OCI-LY7 (cell line): ENCODE measurements at regions not wholly inside any gene's neighbourhood (a gene's known extent, or its start where the extent isn't known, plus 50 kb on each side); places are given as distances from the start of the nearest gene placed in this dataset.

ENCODE experiments used
- BruUV-seq: library from RNA; stranded (reverse); fragments of 400-500 nt; replicated peaks from 2 replicates; lab custom pipeline; 2021; lab: Mats Ljungman, UMichigan
- CTCF ChIA-PET: fragments of 300-600 bp; sonication (Branson Sonifier 250); formaldehyde crosslinking; loops from one replicate; lab custom pipeline; 2022; ENCODE audit warnings: antibody characterized with exemption; ENCODE audit not compliant: unreplicated experiment; lab: Charles Lee
- POLR2A ChIA-PET: fragments of 300-600 bp; sonication (Branson Sonifier 250); formaldehyde crosslinking; loops from one replicate; lab custom pipeline; 2022; ENCODE audit warnings: antibody characterized with exemption; lab: Charles Lee
- DNase-seq: peaks from one replicate; pipeline ENCODE4 v3.0.0-alpha.2; 2015; ENCODE audit warnings: low spot score
- H2AFZ ChIP-seq: fragments of 200-600 bp; sonication (generic), shearing (Covaris generic); 2 replicates; pipeline ENCODE4 v1.6.1; 2014; ENCODE audit warnings: mild to moderate bottlenecking, antibody characterized with exemption, low read length, moderate library complexity
- H3K27ac ChIP-seq: fragments of 200-600 bp; sonication (generic); 2 replicates; pipeline ENCODE4 v1.5.1; 2014; ENCODE audit warnings: mixed run types, low read depth, mild to moderate bottlenecking, moderate library complexity, low read length, inconsistent platforms; ENCODE audit not compliant: poor library complexity, severe bottlenecking
- H3K36me3 ChIP-seq: fragments of 200-600 bp; sonication (generic); 2 replicates; pipeline ENCODE4 v1.6.1; 2014; ENCODE audit warnings: mild to moderate bottlenecking, antibody characterized with exemption, low read length, moderate library complexity, mixed read lengths; ENCODE audit not compliant: insufficient read depth
- H3K4me1 ChIP-seq: fragments of 200-600 bp; sonication (generic); 2 replicates; pipeline ENCODE4 v1.5.1; 2014; ENCODE audit warnings: mild to moderate bottlenecking, low read length; ENCODE audit not compliant: insufficient read depth, poor library complexity, severe bottlenecking
- H3K4me2 ChIP-seq: fragments of 200-600 bp; sonication (generic); 2 replicates; pipeline ENCODE4 v1.6.1; 2014; ENCODE audit warnings: mild to moderate bottlenecking, low read length
- H3K4me3 ChIP-seq: fragments of 200-600 bp; sonication (generic); 2 replicates; pipeline ENCODE4 v1.5.1; 2014; ENCODE audit warnings: mild to moderate bottlenecking, low read depth, low read length; ENCODE audit not compliant: poor library complexity, severe bottlenecking
- H3K79me2 ChIP-seq: fragments of 200-600 bp; sonication (generic); 2 replicates; pipeline ENCODE4 v1.6.1; 2016; ENCODE audit warnings: low read depth, mild to moderate bottlenecking, low read length, moderate library complexity, mixed read lengths; ENCODE audit not compliant: insufficient read depth
- H3K9me2 ChIP-seq: fragments of 200-600 bp; sonication (generic); 2 replicates; pipeline ENCODE4 v1.6.1; 2016; ENCODE audit warnings: mild to moderate bottlenecking, low read length, mixed read lengths; ENCODE audit not compliant: insufficient read depth
- H3K9me3 ChIP-seq: fragments of 200-600 bp; sonication (generic); 2 replicates; pipeline ENCODE4 v1.6.1; 2014; ENCODE audit warnings: mild to moderate bottlenecking, mixed run types, low read length, mixed read lengths
- H4K20me1 ChIP-seq: fragments of 200-600 bp; sonication (generic); 2 replicates; pipeline ENCODE4 v1.6.1; 2014; ENCODE audit warnings: mild to moderate bottlenecking, antibody characterized with exemption, low read length, moderate library complexity, mixed read lengths; ENCODE audit not compliant: insufficient read depth
- EZH2phosphoT487 ChIP-seq: fragments of 200-600 bp; sonication (generic); IDR thresholded peaks from 2 replicates; pipeline ENCODE4 v1.6.1; 2018; ENCODE audit warnings: low read depth, borderline replicate concordance, mild to moderate bottlenecking, mixed run types, antibody characterized with exemption, low read length, moderate library complexity, mixed read lengths
- intact Hi-C: fragments of 100-400 bp; cut with micrococcal nuclease; formaldehyde crosslinking; loops from one replicate; pipeline ENCODE4 v1.10.0; 2022; ENCODE audit not compliant: unreplicated experiment
- TF ChIP-seq, protein P1 (sequence below): fragments of 200-600 bp; sonication (generic); conservative IDR thresholded peaks from 2 replicates; pipeline ENCODE4 v1.5.1; 2014; ENCODE audit warnings: mild to moderate bottlenecking, antibody characterized with exemption, low read length, moderate library complexity, mixed read lengths

DNA sequence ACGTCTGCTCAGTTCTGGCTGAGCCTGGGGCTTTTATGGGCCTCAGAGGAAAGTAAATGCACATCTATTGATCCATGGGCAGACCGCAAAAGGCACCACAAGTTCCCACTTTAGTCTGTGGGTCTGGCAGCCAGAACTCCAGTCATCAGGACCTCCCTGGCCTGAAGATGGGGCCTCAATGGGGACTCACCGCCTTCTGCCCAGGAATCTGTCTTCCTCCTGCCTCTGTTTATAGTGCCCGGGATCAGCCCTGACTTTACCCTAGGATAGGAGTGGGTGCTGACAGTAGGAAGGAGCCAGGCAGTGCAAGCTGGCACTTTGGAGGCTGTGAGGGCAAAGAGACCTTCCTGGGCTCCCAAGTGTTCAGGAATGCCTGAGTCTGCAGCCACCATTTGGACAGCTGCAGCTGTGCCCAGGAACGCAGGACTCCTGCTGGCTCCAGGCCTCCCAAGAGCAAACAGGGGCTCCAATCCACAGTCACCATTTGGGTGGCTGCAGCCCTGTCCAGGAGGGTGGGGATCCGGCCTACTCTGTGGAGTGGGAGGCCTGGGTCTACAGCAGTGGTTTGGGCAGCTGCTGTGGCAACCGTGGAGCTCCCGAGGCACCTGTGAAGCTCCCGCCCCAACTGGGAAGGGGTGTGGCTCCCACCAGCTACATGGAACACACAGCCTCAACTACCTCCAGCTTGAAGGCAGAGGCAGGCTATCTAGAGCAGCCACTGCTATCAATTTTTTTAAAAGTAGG is 1440.9 kb upstream of the ADGRL3 start:
- no peaks in the 10 kb centered on the region for H3K9me3 ChIP-seq
- POLR2A ChIA-PET = no interaction called here
- no TSS peak for BruUV-seq

DNA sequence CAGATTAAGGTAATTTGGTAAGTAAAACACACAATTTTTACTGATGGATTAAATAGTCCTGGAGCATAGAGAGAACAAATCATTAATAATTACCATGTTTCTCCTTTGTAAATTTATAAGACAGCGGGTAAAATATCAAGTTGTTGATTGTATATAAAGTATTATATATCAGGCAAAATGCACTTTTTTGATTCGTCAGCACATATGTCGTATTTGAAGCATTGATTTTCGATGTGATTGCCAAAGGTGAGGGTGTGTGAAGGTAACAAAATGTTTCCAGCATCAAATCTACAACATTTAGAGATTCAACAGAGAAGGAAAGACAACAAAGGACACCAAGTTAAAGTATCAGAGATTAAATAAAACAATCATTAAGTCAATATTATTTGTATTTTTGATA is 1437.8 kb upstream of the ADGRL3 start:
- POLR2A ChIA-PET = no interaction called here
- no peak overlapping the region for H3K4me3 ChIP-seq
- H3K4me1 ChIP-seq = no peaks in the 10 kb centered on the region
- no peaks in the 10 kb centered on the region for H4K20me1 ChIP-seq
- no peak overlapping the region for H2AFZ ChIP-seq
- H3K9me2 ChIP-seq = no peaks in the 10 kb centered on the region
- H3K27ac ChIP-seq = no peak overlapping the region
- H3K36me3 ChIP-seq = no peaks in the 10 kb centered on the region
- no peak overlapping the region for H3K4me2 ChIP-seq
- no peaks in the 10 kb centered on the region for H3K9me3 ChIP-seq
- no peak for DNase-seq
- no peaks in the 10 kb centered on the region for H3K79me2 ChIP-seq
- no TSS peak for BruUV-seq
- TF ChIP-seq, protein P1, sequence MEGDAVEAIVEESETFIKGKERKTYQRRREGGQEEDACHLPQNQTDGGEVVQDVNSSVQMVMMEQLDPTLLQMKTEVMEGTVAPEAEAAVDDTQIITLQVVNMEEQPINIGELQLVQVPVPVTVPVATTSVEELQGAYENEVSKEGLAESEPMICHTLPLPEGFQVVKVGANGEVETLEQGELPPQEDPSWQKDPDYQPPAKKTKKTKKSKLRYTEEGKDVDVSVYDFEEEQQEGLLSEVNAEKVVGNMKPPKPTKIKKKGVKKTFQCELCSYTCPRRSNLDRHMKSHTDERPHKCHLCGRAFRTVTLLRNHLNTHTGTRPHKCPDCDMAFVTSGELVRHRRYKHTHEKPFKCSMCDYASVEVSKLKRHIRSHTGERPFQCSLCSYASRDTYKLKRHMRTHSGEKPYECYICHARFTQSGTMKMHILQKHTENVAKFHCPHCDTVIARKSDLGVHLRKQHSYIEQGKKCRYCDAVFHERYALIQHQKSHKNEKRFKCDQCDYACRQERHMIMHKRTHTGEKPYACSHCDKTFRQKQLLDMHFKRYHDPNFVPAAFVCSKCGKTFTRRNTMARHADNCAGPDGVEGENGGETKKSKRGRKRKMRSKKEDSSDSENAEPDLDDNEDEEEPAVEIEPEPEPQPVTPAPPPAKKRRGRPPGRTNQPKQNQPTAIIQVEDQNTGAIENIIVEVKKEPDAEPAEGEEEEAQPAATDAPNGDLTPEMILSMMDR = no peak
- TF ChIP-seq EZH2phosphoT487 = no peak
- intact Hi-C loops = no loop called here
- CTCF ChIA-PET = no interaction called here

More for the DNA sequence above, 1440.9 kb upstream of the ADGRL3 start:
- DNase-seq = no peak
- no peaks in the 10 kb centered on the region for H4K20me1 ChIP-seq
- H3K79me2 ChIP-seq = no peaks in the 10 kb centered on the region
- H3K27ac ChIP-seq = no peak overlapping the region
- TF ChIP-seq EZH2phosphoT487 = no peak
- TF ChIP-seq, protein P1 = no peak
- no peaks in the 10 kb centered on the region for H3K9me2 ChIP-seq
- no peak overlapping the region for H2AFZ ChIP-seq
- intact Hi-C loops = no loop called here
- no peak overlapping the region for H3K4me2 ChIP-seq
- CTCF ChIA-PET = no interaction called here
- H3K4me1 ChIP-seq = no peaks in the 10 kb centered on the region
- H3K4me3 ChIP-seq = no peak overlapping the region
- H3K36me3 ChIP-seq = no peaks in the 10 kb centered on the region

DNA sequence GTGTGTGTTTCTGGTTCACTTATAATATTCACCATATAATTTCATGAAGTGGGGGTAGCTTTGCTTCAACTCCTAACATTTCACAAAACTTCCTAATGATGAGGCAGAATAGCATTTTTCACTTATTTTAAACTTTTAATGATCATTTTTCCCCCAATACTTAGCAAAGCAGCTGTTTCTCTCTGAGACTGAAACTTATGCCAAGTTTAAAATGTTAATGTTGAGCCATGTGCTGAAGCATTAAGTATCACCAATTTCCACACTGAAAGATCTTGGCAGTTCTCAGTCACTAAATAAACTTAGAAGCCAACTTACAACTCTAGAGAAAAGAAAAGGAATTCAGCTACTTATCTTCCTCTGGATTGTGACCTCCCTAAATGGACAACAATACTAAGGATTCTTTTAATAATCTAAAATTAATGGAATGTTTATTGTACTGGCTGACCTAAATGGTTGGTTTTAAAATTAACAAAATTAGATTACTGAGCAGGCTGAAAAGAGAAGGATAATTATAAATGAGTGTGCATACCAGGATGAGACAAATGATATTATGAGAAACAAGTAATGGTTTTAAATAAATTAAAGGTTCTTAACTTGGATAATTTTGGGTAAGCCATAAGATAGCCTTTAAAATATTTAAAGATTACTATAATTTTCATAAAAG is 1429.4 kb upstream of the ADGRL3 start:
- CTCF ChIA-PET = no interaction called here
- H3K36me3 ChIP-seq = no peaks in the 10 kb centered on the region

More for the DNA sequence above, 1429.4 kb upstream of the ADGRL3 start:
- no peak overlapping the region for H3K4me2 ChIP-seq
- no peaks in the 10 kb centered on the region for H3K79me2 ChIP-seq
- POLR2A ChIA-PET = no interaction called here
- DNase-seq = no peak
- TF ChIP-seq EZH2phosphoT487 = no peak
- TF ChIP-seq, protein P1 = no peak
- H3K9me3 ChIP-seq = 0 out of 2 replicates have a peak, but pooled peaks cover 3% of the 10 kb centered on the region
- H2AFZ ChIP-seq = no peak overlapping the region
- H4K20me1 ChIP-seq = no peaks in the 10 kb centered on the region
- no peaks in the 10 kb centered on the region for H3K9me2 ChIP-seq
- H3K4me3 ChIP-seq = no peak overlapping the region
- intact Hi-C loops = no loop called here
- no peak overlapping the region for H3K27ac ChIP-seq
- BruUV-seq = no TSS peak
- H3K4me1 ChIP-seq = no peaks in the 10 kb centered on the region
